ENCODE measurements at regions not wholly inside any gene's neighbourhood (a gene's known extent, or its start where the extent isn't known, plus 50 kb on each side); places are given as distances from the start of the nearest gene placed in this dataset.

DNA sequence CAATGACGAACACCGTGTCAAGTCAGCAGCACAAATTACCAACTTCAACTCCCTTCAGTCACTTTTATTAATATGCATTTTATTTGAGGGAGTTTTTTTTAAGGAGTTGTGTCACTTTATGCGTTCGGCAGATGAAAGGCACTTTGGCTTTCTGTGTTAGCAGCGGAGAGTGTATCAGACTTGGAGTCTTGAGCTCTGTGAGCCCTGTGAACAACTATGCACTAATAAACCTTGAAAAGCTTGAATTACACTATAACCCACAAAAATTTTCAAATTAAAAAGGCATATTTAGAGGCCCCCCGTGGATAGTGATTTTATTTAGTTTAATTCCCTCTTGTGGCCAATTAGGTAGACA is 335.3 kb upstream of the NT5E start:
- CTCF ChIA-PET, result no interaction called here
- DNase-seq, result no peak
- Mint-ChIP-seq H3K4me1 (ENCODE audit: low read depth) (no peaks in the 10 kb centered on the region), H3K36me3 (ENCODE audit: low read depth) (no peaks in the 10 kb centered on the region), H3K9me3 (no peaks in the 10 kb centered on the region), H3K27me3 (no peaks in the 10 kb centered on the region), H3K27ac (no peak overlapping the region), H3K4me3 (no peak overlapping the region)
- intact Hi-C loops (cut with micrococcal nuclease), result no loop called here
- POLR2A ChIA-PET, result no interaction called here
- TF ChIP-seq CTCF (IDR thresholded peaks at IDR 0.05), result no peak
- ATAC-seq, result no peak

- no peaks in the 10 kb centered on the region for H3K9me3 Mint-ChIP-seq
- ChIA-PET CTCF (no interaction called here), POLR2A (no interaction called here)
- no peak overlapping the region for H3K4me3 Mint-ChIP-seq
- no peaks in the 10 kb centered on the region for H3K27me3 Mint-ChIP-seq
- H3K4me1 Mint-ChIP-seq (ENCODE audit: low read depth), result no peaks in the 10 kb centered on the region
- DNase-seq (no peak), ATAC-seq (no peak)
- no peak for TF ChIP-seq CTCF (IDR thresholded peaks at IDR 0.05)
- H3K36me3 Mint-ChIP-seq (ENCODE audit: low read depth), result no peaks in the 10 kb centered on the region
- intact Hi-C loops (cut with micrococcal nuclease), result no loop called here
- H3K27ac Mint-ChIP-seq, result no peak overlapping the region
Measured at GRCh38 chr6:85113934-85114580, 335.8 kb upstream of the NT5E start.

GRCh38 chr6:85112540-85112939 is 337.3 kb upstream of the NT5E start:
- Mint-ChIP-seq H3K36me3 (ENCODE audit: low read depth) (no peaks in the 10 kb centered on the region), H3K27me3 (no peaks in the 10 kb centered on the region), H3K27ac (no peak overlapping the region), H3K4me1 (ENCODE audit: low read depth) (no peaks in the 10 kb centered on the region), H3K9me3 (no peaks in the 10 kb centered on the region), H3K4me3 (no peak overlapping the region)
- no peak for TF ChIP-seq CTCF (IDR thresholded peaks at IDR 0.05)
- intact Hi-C loops (cut with micrococcal nuclease), result no loop called here
- ATAC-seq (no peak), DNase-seq (no peak)
- POLR2A ChIA-PET, result no interaction called here
- CTCF ChIA-PET, result no interaction called here

- no peak overlapping the region for H3K27ac Mint-ChIP-seq
- H3K4me3 Mint-ChIP-seq, result no peak overlapping the region
- ChIA-PET POLR2A (no interaction called here), CTCF (no interaction called here)
- no peaks in the 10 kb centered on the region for H3K27me3 Mint-ChIP-seq
- ATAC-seq (no peak), DNase-seq (no peak)
- H3K36me3 Mint-ChIP-seq (ENCODE audit: low read depth), result no peaks in the 10 kb centered on the region
- no peaks in the 10 kb centered on the region for H3K9me3 Mint-ChIP-seq
- no peak for TF ChIP-seq CTCF (IDR thresholded peaks at IDR 0.05)
- intact Hi-C loops (cut with micrococcal nuclease), result no loop called here
- no peaks in the 10 kb centered on the region for H3K4me1 Mint-ChIP-seq (ENCODE audit: low read depth)
Measured at GRCh38 chr6:85111481-85112011, 338.3 kb upstream of the NT5E start.

GRCh38 chr6:85110943-85111342 is 338.9 kb upstream of the NT5E start:
- CTCF ChIA-PET, result no interaction called here

More at GRCh38 chr6:85110943-85111342, 338.9 kb upstream of the NT5E start:
- POLR2A ChIA-PET, result no interaction called here
- Mint-ChIP-seq H3K4me3 (no peak overlapping the region), H3K27ac (no peak overlapping the region), H3K4me1 (ENCODE audit: low read depth) (no peaks in the 10 kb centered on the region), H3K27me3 (no peaks in the 10 kb centered on the region), H3K9me3 (no peaks in the 10 kb centered on the region), H3K36me3 (ENCODE audit: low read depth) (no peaks in the 10 kb centered on the region)
- DNase-seq, result no peak
- intact Hi-C loops (cut with micrococcal nuclease), result no loop called here
- no peak for ATAC-seq
- no peak for TF ChIP-seq CTCF (IDR thresholded peaks at IDR 0.05)
